HEK293T (cell line): ENCODE measurements at regions not wholly inside any gene's neighbourhood (a gene's known extent, or its start where the extent isn't known, plus 50 kb on each side); places are given as distances from the start of the nearest gene placed in this dataset.
"Not testable (repeated sequence)": the region's sequence is repeated elsewhere in the genome, so short reads cannot be mapped to it uniquely, and the experiment has no call there.

Source experiments
- CTCF ChIA-PET: fragments of 350-600 bp; formaldehyde crosslinking; extraction: SDS; loops from one replicate; lab custom pipeline; 2021; ENCODE audit warnings: antibody characterized with exemption, inconsistent platforms; lab: Yijun Ruan, JAX
- POLR2A ChIA-PET: fragments of 350-600 bp; formaldehyde crosslinking; extraction: SDS; loops from one replicate; lab custom pipeline; 2020; ENCODE audit warnings: antibody characterized with exemption, inconsistent platforms; lab: Yijun Ruan, JAX
- DNase-seq: peaks from one replicate; pipeline ENCODE4 v3.0.0; 2012; ENCODE audit warnings: mixed read lengths; ENCODE audit errors: extremely low spot score
- ARNT ChIP-seq: fragments of 450-650 bp; IDR thresholded peaks from 2 replicates; pipeline ENCODE4 v1.6.1; 2017; ENCODE audit warnings: mild to moderate bottlenecking
- BHLHE40 ChIP-seq: fragments of 450-650 bp; IDR thresholded peaks from 2 replicates; pipeline ENCODE4 v1.6.1; 2016; ENCODE audit warnings: mild to moderate bottlenecking, moderate library complexity, borderline replicate concordance
- CTBP1 ChIP-seq: fragments of 450-650 bp; IDR thresholded peaks from 2 replicates; pipeline ENCODE4 v1.6.1; 2016; ENCODE audit warnings: borderline replicate concordance
- ELF4 ChIP-seq: fragments of 450-650 bp; IDR thresholded peaks from 2 replicates; pipeline ENCODE4 v1.6.1; 2017; ENCODE audit warnings: antibody characterized with exemption
- FOXA1 ChIP-seq: fragments of 450-650 bp; IDR thresholded peaks from 2 replicates; pipeline ENCODE4 v1.6.1; 2016; ENCODE audit warnings: mild to moderate bottlenecking
- FOXK2 ChIP-seq: fragments of 450-650 bp; IDR thresholded peaks from 2 replicates; pipeline ENCODE4 v1.6.1; 2016; ENCODE audit warnings: mild to moderate bottlenecking
- FOXM1 ChIP-seq: fragments of 450-650 bp; IDR thresholded peaks from 2 replicates; pipeline ENCODE4 v1.6.1; 2017; ENCODE audit warnings: mild to moderate bottlenecking, borderline replicate concordance
- HDGF ChIP-seq: fragments of 450-650 bp; IDR thresholded peaks from 2 replicates; pipeline ENCODE4 v1.6.1; 2017; ENCODE audit warnings: antibody characterized with exemption, borderline replicate concordance
- L3MBTL2 ChIP-seq: fragments of 450-650 bp; conservative IDR thresholded peaks from 2 replicates; pipeline ENCODE4 v1.6.1; 2016; ENCODE audit warnings: mild to moderate bottlenecking
- LEF1 ChIP-seq: fragments of 450-650 bp; IDR thresholded peaks from 2 replicates; pipeline ENCODE4 v1.6.1; 2017; ENCODE audit warnings: mild to moderate bottlenecking, borderline replicate concordance
- NFRKB ChIP-seq: fragments of 450-650 bp; IDR thresholded peaks from 2 replicates; pipeline ENCODE4 v1.6.1; 2016; ENCODE audit warnings: mild to moderate bottlenecking, moderate library complexity
- PKNOX1 ChIP-seq: fragments of 450-650 bp; IDR thresholded peaks from 2 replicates; pipeline ENCODE4 v1.6.1; 2016
- SP1 ChIP-seq: fragments of 450-650 bp; IDR thresholded peaks from 2 replicates; pipeline ENCODE4 v1.6.1; 2017
- SUZ12 ChIP-seq: fragments of 450-650 bp; IDR thresholded peaks from 2 replicates; pipeline ENCODE4 v1.6.1; 2016; ENCODE audit warnings: mild to moderate bottlenecking
- TARDBP ChIP-seq: fragments of 450-650 bp; IDR thresholded peaks from 2 replicates; pipeline ENCODE4 v1.6.1; 2016
- ZNF384 ChIP-seq: fragments of 450-650 bp; IDR thresholded peaks from 2 replicates; pipeline ENCODE4 v1.6.1; 2016

- TF ChIP-seq HDGF, result no peak
- TF ChIP-seq L3MBTL2, result no peak
- TF ChIP-seq TARDBP, result no peak
- no peak for TF ChIP-seq LEF1
- TF ChIP-seq PKNOX1, result no peak
- TF ChIP-seq CTBP1, result no peak
- no peak for TF ChIP-seq FOXK2
- TF ChIP-seq SP1, result no peak
- no peak for TF ChIP-seq ZNF384
- no peak for TF ChIP-seq BHLHE40
- TF ChIP-seq FOXM1, result no peak
- no peak for TF ChIP-seq FOXA1
- TF ChIP-seq ELF4, result no peak
- TF ChIP-seq ARNT, result no peak
- TF ChIP-seq NFRKB, result no peak
- no peak for DNase-seq
- ChIA-PET POLR2A (no interaction called here), CTCF (no interaction called here)
Measured at GRCh38 chr2:34789169-34789568, 1190.1 kb upstream of the FAM98A start.

- ChIA-PET POLR2A (no interaction called here), CTCF (no interaction called here)
- DNase-seq, result no peak
- TF ChIP-seq TARDBP (no peak), PKNOX1 (no peak), LEF1 (no peak), FOXA1 (no peak), HDGF (no peak), ZNF384 (no peak), ARNT (no peak), BHLHE40 (no peak), NFRKB (no peak), SUZ12 (no peak), SP1 (no peak), CTBP1 (no peak), L3MBTL2 (no peak), FOXK2 (no peak), ELF4 (no peak)
Measured at GRCh38 chr2:34787341-34787740, 1188.2 kb upstream of the FAM98A start.

GRCh38 chr2:34785206-34785785 is 1186.2 kb upstream of the FAM98A start:
- TF ChIP-seq LEF1 (no peak), CTBP1 (no peak), BHLHE40 (no peak), L3MBTL2 (no peak), TARDBP (no peak), HDGF (no peak), FOXA1 (no peak), SUZ12 (no peak), NFRKB (no peak), ZNF384 (no peak), FOXM1 (no peak), PKNOX1 (no peak), SP1 (no peak), ARNT (no peak), ELF4 (no peak), FOXK2 (no peak)
- POLR2A ChIA-PET, result no interaction called here
- no peak for DNase-seq
- CTCF ChIA-PET, result no interaction called here

GRCh38 chr2:34784701-34785100 is 1185.6 kb upstream of the FAM98A start:
- CTCF ChIA-PET, result no interaction called here
- DNase-seq, result no peak
- POLR2A ChIA-PET, result no interaction called here
- TF ChIP-seq FOXA1 (no peak), NFRKB (no peak), TARDBP (no peak), LEF1 (no peak), ZNF384 (no peak), ELF4 (no peak), SP1 (no peak), PKNOX1 (no peak), L3MBTL2 (no peak), CTBP1 (no peak), BHLHE40 (no peak), FOXK2 (no peak), SUZ12 (no peak), FOXM1 (no peak)

GRCh38 chr2:34750742-34751141 is 1151.6 kb upstream of the FAM98A start:
- POLR2A ChIA-PET, DNase-seq: not testable (repeated sequence)
- CTCF ChIA-PET, result interaction anchor here (1.2 kb wide), 1 partner anchor 12 kb away, joined by 3 read pairs; no protein-coding TSS in a partner anchor

GRCh38 chr2:34747643-34748042 is 1148.5 kb upstream of the FAM98A start:
- POLR2A ChIA-PET, result no interaction called here
- no peak for DNase-seq
- TF ChIP-seq FOXK2 (no peak), SUZ12 (no peak), PKNOX1 (no peak), FOXM1 (no peak), SP1 (no peak), BHLHE40 (no peak), NFRKB (no peak), HDGF (no peak), L3MBTL2 (no peak), ELF4 (no peak), LEF1 (no peak), ARNT (no peak)
- CTCF ChIA-PET, result no interaction called here
